Bronchial epithelial cell (primary cell): ENCODE measurements at regions not wholly inside any gene's neighbourhood (a gene's known extent, or its start where the extent isn't known, plus 50 kb on each side); places are given as distances from the start of the nearest gene placed in this dataset.
"Not testable (repeated sequence)": the region's sequence is repeated elsewhere in the genome, so short reads cannot be mapped to it uniquely, and the experiment has no call there.

Source experiments
- DNase-seq: peaks from one replicate; pipeline ENCODE4 v3.0.0-alpha.2; 2010; ENCODE audit warnings: low read depth
- FAIRE-seq: peaks from 2 replicates; lab custom pipeline; 2011; peaks lifted over from hg19 to GRCh38; lab: Jason Lieb, UNC
- H3K27me3 ChIP-seq: 2 replicates; pipeline ENCODE4 v1.5.1; 2011; ENCODE audit warnings: low read length; ENCODE audit not compliant: control insufficient read depth, insufficient read depth
- H3K36me3 ChIP-seq: 2 replicates; pipeline ENCODE4 v1.5.1; 2011; ENCODE audit warnings: low read length; ENCODE audit not compliant: control insufficient read depth, insufficient read depth
- H3K4me3 ChIP-seq: 2 replicates; pipeline ENCODE4 v1.5.1; 2011; ENCODE audit warnings: mild to moderate bottlenecking, low read depth, low read length, control low read depth
- TF ChIP-seq, protein P1 (sequence below): IDR thresholded peaks from 2 replicates; pipeline ENCODE4 v1.5.1; 2011; ENCODE audit warnings: mild to moderate bottlenecking, moderate library complexity, low read length, control low read depth, inconsistent platforms; ENCODE audit not compliant: insufficient read depth, severe bottlenecking

- DNase-seq, result peak; percentile 28
- Histone ChIP-seq H3K36me3 (no peaks in the 10 kb centered on the region), H3K4me3 (no peak overlapping the region), H3K27me3 (no peaks in the 10 kb centered on the region)
- no peak for FAIRE-seq
- TF ChIP-seq, protein P1, sequence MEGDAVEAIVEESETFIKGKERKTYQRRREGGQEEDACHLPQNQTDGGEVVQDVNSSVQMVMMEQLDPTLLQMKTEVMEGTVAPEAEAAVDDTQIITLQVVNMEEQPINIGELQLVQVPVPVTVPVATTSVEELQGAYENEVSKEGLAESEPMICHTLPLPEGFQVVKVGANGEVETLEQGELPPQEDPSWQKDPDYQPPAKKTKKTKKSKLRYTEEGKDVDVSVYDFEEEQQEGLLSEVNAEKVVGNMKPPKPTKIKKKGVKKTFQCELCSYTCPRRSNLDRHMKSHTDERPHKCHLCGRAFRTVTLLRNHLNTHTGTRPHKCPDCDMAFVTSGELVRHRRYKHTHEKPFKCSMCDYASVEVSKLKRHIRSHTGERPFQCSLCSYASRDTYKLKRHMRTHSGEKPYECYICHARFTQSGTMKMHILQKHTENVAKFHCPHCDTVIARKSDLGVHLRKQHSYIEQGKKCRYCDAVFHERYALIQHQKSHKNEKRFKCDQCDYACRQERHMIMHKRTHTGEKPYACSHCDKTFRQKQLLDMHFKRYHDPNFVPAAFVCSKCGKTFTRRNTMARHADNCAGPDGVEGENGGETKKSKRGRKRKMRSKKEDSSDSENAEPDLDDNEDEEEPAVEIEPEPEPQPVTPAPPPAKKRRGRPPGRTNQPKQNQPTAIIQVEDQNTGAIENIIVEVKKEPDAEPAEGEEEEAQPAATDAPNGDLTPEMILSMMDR, result no peak
Measured at GRCh38 chr5:148746826-148747535, 79.4 kb upstream of the ADRB2 start.

DNA sequence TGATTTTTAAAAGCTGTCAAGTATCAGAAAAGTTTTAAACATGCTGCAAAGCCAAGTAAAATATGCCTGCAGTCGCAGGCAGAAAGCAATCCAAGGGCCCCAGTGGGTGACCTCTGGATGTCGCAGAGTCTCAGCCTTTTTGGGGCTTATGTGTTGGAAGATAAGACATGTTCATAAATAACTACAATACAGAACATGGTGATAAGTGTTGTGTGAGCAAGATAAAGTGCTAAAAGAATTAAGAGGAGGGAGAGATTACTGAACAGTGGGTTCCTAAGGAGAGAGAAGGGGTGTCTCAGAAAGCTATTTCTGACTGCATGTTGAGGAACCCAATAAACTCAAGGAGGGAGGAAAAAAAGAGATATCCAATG is 78.9 kb upstream of the ADRB2 start:
- no peak for FAIRE-seq
- H3K36me3 ChIP-seq, result no peaks in the 10 kb centered on the region

GRCh38 chr5:148748702-148749392 is 77.6 kb upstream of the ADRB2 start:
- TF ChIP-seq, protein P1, result no peak
- no peak overlapping the region for H3K4me3 ChIP-seq
- DNase-seq (no peak), FAIRE-seq (no peak)
- no peaks in the 10 kb centered on the region for H3K36me3 ChIP-seq
- H3K27me3 ChIP-seq, result no peaks in the 10 kb centered on the region

More for the DNA sequence above, 78.9 kb upstream of the ADRB2 start:
- Histone ChIP-seq H3K27me3 (no peaks in the 10 kb centered on the region), H3K4me3 (no peak overlapping the region)
- DNase-seq, result no peak
- TF ChIP-seq, protein P1, result no peak

- DNase-seq (no peak), FAIRE-seq (no peak)
- Histone ChIP-seq H3K4me3 (no peak overlapping the region), H3K36me3 (no peaks in the 10 kb centered on the region), H3K27me3 (no peaks in the 10 kb centered on the region)
- TF ChIP-seq, protein P1, result no peak
Measured at GRCh38 chr5:148750614-148751013, 75.8 kb upstream of the ADRB2 start.

DNA sequence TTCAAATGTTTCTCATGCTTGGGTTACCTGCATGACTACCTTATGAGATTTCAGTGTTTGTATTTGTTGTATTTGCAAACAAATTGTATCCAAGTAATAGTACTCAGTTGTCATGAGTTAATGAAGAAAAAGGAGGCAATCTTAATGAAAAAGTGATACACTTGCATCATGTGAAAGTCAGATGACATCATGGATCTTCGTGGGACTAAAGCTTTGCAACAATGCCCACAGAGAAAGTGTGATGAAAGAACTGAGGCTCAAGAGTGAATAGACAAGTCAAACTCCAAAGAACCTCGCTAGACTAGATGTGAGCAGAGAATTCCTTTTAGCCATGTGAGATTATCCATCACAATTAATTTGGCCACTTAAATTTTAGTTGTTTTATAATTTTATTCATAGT is 75.4 kb upstream of the ADRB2 start:
- Histone ChIP-seq H3K36me3 (no peaks in the 10 kb centered on the region), H3K4me3 (no peak overlapping the region), H3K27me3 (no peaks in the 10 kb centered on the region)
- DNase-seq, result no peak
- no peak for FAIRE-seq
- TF ChIP-seq, protein P1, result no peak

GRCh38 chr5:148752375-148752774 is 74.0 kb upstream of the ADRB2 start:
- DNase-seq, FAIRE-seq, H3K27me3 ChIP-seq, H3K36me3 ChIP-seq, H3K4me3 ChIP-seq: not testable (repeated sequence)
